ENCODE measurements at regions not wholly inside any gene's neighbourhood (a gene's known extent, or its start where the extent isn't known, plus 50 kb on each side); places are given as distances from the start of the nearest gene placed in this dataset.

- Mint-ChIP-seq H3K9me3 (no peaks in the 10 kb centered on the region), H3K4me1 (no peaks in the 10 kb centered on the region), H3K4me3 (no peak overlapping the region), H3K36me3 (no peaks in the 10 kb centered on the region), H3K27ac (no peak overlapping the region), H3K27me3 (peaks cover 0 to 6% of the 10 kb centered on the region in 2 donors)
- peaks cover 0 to 2% of the 10 kb centered on the region in 2 experiments for H3K27me3 ChIP-seq (replicated peaks in 1 of 2; ENCODE audit: control insufficient read depth in 2 of 2, extremely low read depth in 1 of 2, insufficient read depth in 2 of 2, low read length in 1 of 2)
- WGBS (ENCODE audit: insufficient coverage), result no CpG with 5 or more reads among the region's 2 CpGs
- no peaks in the 10 kb centered on the region for H3K9me3 ChIP-seq
- CTCF ChIA-PET, result no interaction called here
- no peak overlapping the region for H3K4me3 ChIP-seq (ENCODE audit: control insufficient read depth in 1 of 2, extremely low read depth in 1 of 2, low read length in 1 of 2)
- DNase-seq, result no peak
- POLR2A ChIA-PET, result interaction anchor here in 1 of 2 donors (0.6 kb wide), 1 partner anchor 490 kb away, joined by 5 read pairs; no protein-coding TSS in a partner anchor
- no peak overlapping the region for H3K27ac ChIP-seq (ENCODE audit: low read length)
- H3K36me3 ChIP-seq (ENCODE audit: control insufficient read depth in 2 of 2, extremely low read depth in 1 of 2, insufficient read depth in 1 of 2, low read length in 1 of 2), result no peaks in the 10 kb centered on the region
- no peak for ATAC-seq (replicated peaks in 1 of 4)
- no peaks in the 10 kb centered on the region for H3K4me1 ChIP-seq (ENCODE audit: control insufficient read depth in 1 of 2, extremely low read depth in 1 of 2, insufficient read depth in 2 of 2, low read length in 2 of 2)
Measured at GRCh38 chr3:59191651-59192050, 141.8 kb upstream of the CFAP20DC start.

GRCh38 chr3:59189939-59190338 is 140.1 kb upstream of the CFAP20DC start:
- Mint-ChIP-seq H3K27ac (no peak overlapping the region), H3K4me3 (no peak overlapping the region), H3K4me1 (no peaks in the 10 kb centered on the region), H3K36me3 (no peaks in the 10 kb centered on the region), H3K9me3 (no peaks in the 10 kb centered on the region), H3K27me3 (peaks cover 0 to 4% of the 10 kb centered on the region in 2 donors)
- H3K4me1 ChIP-seq (ENCODE audit: control insufficient read depth in 1 of 2, extremely low read depth in 1 of 2, insufficient read depth in 2 of 2, low read length in 2 of 2), result no peaks in the 10 kb centered on the region
- WGBS (ENCODE audit: insufficient coverage), result 89% methylated on average over 3 of the region's 5 CpGs
- no peak overlapping the region for H3K27ac ChIP-seq (ENCODE audit: low read length)
- H3K4me3 ChIP-seq (ENCODE audit: control insufficient read depth in 1 of 2, extremely low read depth in 1 of 2, low read length in 1 of 2), result no peak overlapping the region
- peaks cover 0 to 2% of the 10 kb centered on the region in 2 experiments for H3K27me3 ChIP-seq (replicated peaks in 1 of 2; ENCODE audit: control insufficient read depth in 2 of 2, extremely low read depth in 1 of 2, insufficient read depth in 2 of 2, low read length in 1 of 2)
- DNase-seq, result no peak
- POLR2A ChIA-PET, result no interaction called here
- no peaks in the 10 kb centered on the region for H3K36me3 ChIP-seq (ENCODE audit: control insufficient read depth in 2 of 2, extremely low read depth in 1 of 2, insufficient read depth in 1 of 2, low read length in 1 of 2)
- no peak for ATAC-seq (replicated peaks in 1 of 4)
- no peaks in the 10 kb centered on the region for H3K9me3 ChIP-seq
- CTCF ChIA-PET, result no interaction called here

- Histone ChIP-seq H3K27ac (ENCODE audit: low read length) (no peak overlapping the region), H3K36me3 (ENCODE audit: control insufficient read depth in 2 of 2, extremely low read depth in 1 of 2, insufficient read depth in 1 of 2, low read length in 1 of 2) (no peaks in the 10 kb centered on the region), H3K4me3 (ENCODE audit: control insufficient read depth in 1 of 2, extremely low read depth in 1 of 2, low read length in 1 of 2) (no peak overlapping the region), H3K9me3 (no peaks in the 10 kb centered on the region), H3K27me3 (replicated peaks in 1 of 2; ENCODE audit: control insufficient read depth in 2 of 2, extremely low read depth in 1 of 2, insufficient read depth in 2 of 2, low read length in 1 of 2) (peaks cover 0 to 2% of the 10 kb centered on the region in 2 experiments), H3K4me1 (ENCODE audit: control insufficient read depth in 1 of 2, extremely low read depth in 1 of 2, insufficient read depth in 2 of 2, low read length in 2 of 2) (no peaks in the 10 kb centered on the region)
- WGBS (ENCODE audit: insufficient coverage), result 83% methylated on average over 1 of the region's 4 CpGs
- no peak for ATAC-seq (replicated peaks in 1 of 4)
- Mint-ChIP-seq H3K9me3 (no peaks in the 10 kb centered on the region), H3K36me3 (no peaks in the 10 kb centered on the region), H3K4me1 (no peaks in the 10 kb centered on the region), H3K27ac (no peak overlapping the region), H3K27me3 (peaks cover 0 to 4% of the 10 kb centered on the region in 2 donors), H3K4me3 (no peak overlapping the region)
- ChIA-PET POLR2A (no interaction called here), CTCF (no interaction called here)
- no peak for DNase-seq
Measured at GRCh38 chr3:59189526-59189925, 139.7 kb upstream of the CFAP20DC start.

DNA sequence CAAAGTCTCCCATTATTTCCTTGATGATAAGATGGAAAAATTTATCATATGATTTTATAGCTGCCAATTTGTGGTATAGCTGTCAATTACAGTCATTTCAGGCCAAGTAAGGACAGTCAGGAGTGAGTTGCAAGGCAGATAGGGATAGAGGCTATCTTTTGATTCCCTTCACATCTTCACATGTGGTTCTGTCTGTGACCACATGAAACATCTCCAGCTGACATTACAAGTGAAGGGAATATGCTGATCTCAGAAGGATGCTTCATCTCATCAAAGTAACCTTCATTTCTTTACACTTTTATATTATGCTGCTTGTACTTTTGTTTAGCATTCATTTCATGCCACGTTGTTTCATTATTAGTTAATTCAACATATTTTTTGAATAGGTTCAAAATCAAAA is 136.9 kb upstream of the CFAP20DC start:
- no CpG with 5 or more reads among the region's 1 CpG for WGBS (ENCODE audit: insufficient coverage)
- Mint-ChIP-seq H3K4me3 (no peak overlapping the region), H3K4me1 (no peaks in the 10 kb centered on the region), H3K27me3 (peaks cover 0 to 4% of the 10 kb centered on the region in 2 donors), H3K9me3 (no peaks in the 10 kb centered on the region), H3K36me3 (no peaks in the 10 kb centered on the region), H3K27ac (no peak overlapping the region)
- no peak for DNase-seq
- Histone ChIP-seq H3K36me3 (ENCODE audit: control insufficient read depth in 2 of 2, extremely low read depth in 1 of 2, insufficient read depth in 1 of 2, low read length in 1 of 2) (no peaks in the 10 kb centered on the region), H3K4me3 (ENCODE audit: control insufficient read depth in 1 of 2, extremely low read depth in 1 of 2, low read length in 1 of 2) (no peak overlapping the region), H3K27ac (ENCODE audit: low read length) (no peak overlapping the region), H3K27me3 (replicated peaks in 1 of 2; ENCODE audit: control insufficient read depth in 2 of 2, extremely low read depth in 1 of 2, insufficient read depth in 2 of 2, low read length in 1 of 2) (peaks cover 0 to 2% of the 10 kb centered on the region in 2 experiments), H3K9me3 (no peaks in the 10 kb centered on the region), H3K4me1 (ENCODE audit: control insufficient read depth in 1 of 2, extremely low read depth in 1 of 2, insufficient read depth in 2 of 2, low read length in 2 of 2) (no peaks in the 10 kb centered on the region)
- ChIA-PET CTCF (no interaction called here), POLR2A (no interaction called here)
- ATAC-seq (replicated peaks in 1 of 4), result no peak

DNA sequence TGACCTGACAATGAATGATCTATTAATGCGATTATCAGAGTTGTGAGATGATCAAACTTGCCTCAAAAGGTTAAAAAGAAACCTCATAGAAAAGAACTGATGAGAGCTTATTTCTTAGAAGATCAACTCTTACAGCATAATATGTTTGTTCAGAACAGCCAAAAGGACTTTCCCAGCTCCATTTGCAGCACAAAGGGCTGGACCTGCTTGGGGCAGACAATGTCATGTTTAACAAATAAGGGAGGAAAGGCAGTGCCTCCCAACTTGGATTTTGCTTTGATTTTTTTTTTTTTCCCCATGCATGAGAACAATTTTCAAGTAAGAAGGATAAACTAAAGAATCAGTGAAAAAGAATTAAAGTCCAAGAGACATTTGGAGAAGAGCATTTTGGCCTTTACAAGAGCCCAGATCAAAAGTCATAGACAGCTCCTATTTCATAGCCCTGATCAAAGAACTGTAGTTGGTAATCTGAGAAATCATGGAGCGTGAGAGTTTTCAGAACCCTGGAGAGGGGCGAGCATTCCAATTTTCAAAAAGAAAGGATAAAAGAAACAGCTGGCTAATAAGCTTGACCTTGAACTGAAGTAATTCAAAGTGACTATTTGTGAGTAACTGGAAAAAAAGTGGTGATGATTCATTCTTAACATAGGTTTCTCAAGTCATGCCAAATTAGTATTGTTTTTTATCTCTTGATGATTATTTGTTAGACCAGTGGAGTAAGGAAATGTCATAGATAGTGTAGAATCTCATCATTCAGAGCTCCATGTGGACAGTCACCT is 136.0 kb upstream of the CFAP20DC start:
- Mint-ChIP-seq H3K27ac (no peak overlapping the region), H3K4me1 (no peaks in the 10 kb centered on the region), H3K9me3 (no peaks in the 10 kb centered on the region), H3K4me3 (no peak overlapping the region), H3K36me3 (no peaks in the 10 kb centered on the region), H3K27me3 (peaks cover 0 to 4% of the 10 kb centered on the region in 2 donors)
- WGBS (ENCODE audit: insufficient coverage), result no CpG with 5 or more reads among the region's 3 CpGs
- peaks cover 0 to 2% of the 10 kb centered on the region in 2 experiments for H3K27me3 ChIP-seq (replicated peaks in 1 of 2; ENCODE audit: control insufficient read depth in 2 of 2, extremely low read depth in 1 of 2, insufficient read depth in 2 of 2, low read length in 1 of 2)
- no peak overlapping the region for H3K4me3 ChIP-seq (ENCODE audit: control insufficient read depth in 1 of 2, extremely low read depth in 1 of 2, low read length in 1 of 2)
- H3K9me3 ChIP-seq, result no peaks in the 10 kb centered on the region
- ChIA-PET CTCF (no interaction called here), POLR2A (no interaction called here)
- DNase-seq (no peak), ATAC-seq (replicated peaks in 1 of 4) (no peak)
- H3K36me3 ChIP-seq (ENCODE audit: control insufficient read depth in 2 of 2, extremely low read depth in 1 of 2, insufficient read depth in 1 of 2, low read length in 1 of 2), result no peaks in the 10 kb centered on the region
- no peaks in the 10 kb centered on the region for H3K4me1 ChIP-seq (ENCODE audit: control insufficient read depth in 1 of 2, extremely low read depth in 1 of 2, insufficient read depth in 2 of 2, low read length in 2 of 2)
- no peak overlapping the region for H3K27ac ChIP-seq (ENCODE audit: low read length)

GRCh38 chr3:59180006-59180405 is 130.2 kb upstream of the CFAP20DC start:
- Histone ChIP-seq H3K4me3 (ENCODE audit: control insufficient read depth in 1 of 2, extremely low read depth in 1 of 2, low read length in 1 of 2) (no peak overlapping the region), H3K4me1 (ENCODE audit: control insufficient read depth in 1 of 2, extremely low read depth in 1 of 2, insufficient read depth in 2 of 2, low read length in 2 of 2) (no peaks in the 10 kb centered on the region), H3K9me3 (no peaks in the 10 kb centered on the region), H3K27me3 (replicated peaks in 1 of 2; ENCODE audit: control insufficient read depth in 2 of 2, extremely low read depth in 1 of 2, insufficient read depth in 2 of 2, low read length in 1 of 2) (no peaks in the 10 kb centered on the region), H3K27ac (ENCODE audit: low read length) (no peak overlapping the region), H3K36me3 (ENCODE audit: control insufficient read depth in 2 of 2, extremely low read depth in 1 of 2, insufficient read depth in 1 of 2, low read length in 1 of 2) (no peaks in the 10 kb centered on the region)
- Mint-ChIP-seq H3K27ac (no peak overlapping the region), H3K4me3 (no peak overlapping the region), H3K4me1 (no peaks in the 10 kb centered on the region), H3K36me3 (no peaks in the 10 kb centered on the region), H3K9me3 (no peaks in the 10 kb centered on the region), H3K27me3 (peaks cover 6 to 10% of the 10 kb centered on the region in 2 donors)
- ATAC-seq (replicated peaks in 1 of 4) (no peak), DNase-seq (no peak)
- ChIA-PET CTCF (no interaction called here), POLR2A (no interaction called here)
- no CpG with 5 or more reads among the region's 3 CpGs for WGBS (ENCODE audit: insufficient coverage)

DNA sequence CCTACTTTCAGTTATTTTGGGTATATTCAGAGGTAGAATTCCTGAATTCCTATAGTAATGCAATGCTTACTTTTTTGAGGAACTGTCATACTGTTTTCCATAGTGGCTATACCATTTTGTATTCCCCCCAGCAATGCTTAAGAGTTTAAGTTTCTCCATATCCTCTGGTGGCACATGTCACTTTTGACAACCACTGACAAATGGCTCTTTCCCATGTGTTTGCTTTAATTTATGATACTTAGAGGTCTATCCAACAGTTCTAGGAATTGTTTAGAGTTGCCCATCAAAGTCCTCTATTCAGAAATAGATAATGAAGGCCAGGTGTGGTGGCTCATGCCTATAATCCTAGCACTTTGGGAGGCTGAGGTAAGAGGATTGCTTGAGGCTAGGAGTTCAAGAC is 128.9 kb upstream of the CFAP20DC start:
- no peak overlapping the region for H3K27ac Mint-ChIP-seq
- DNase-seq (no peak), ATAC-seq (replicated peaks in 1 of 4) (no peak)
- H3K27me3 Mint-ChIP-seq, result peaks cover 6 to 14% of the 10 kb centered on the region in 2 donors
- Histone ChIP-seq H3K4me1 (ENCODE audit: control insufficient read depth in 1 of 2, extremely low read depth in 1 of 2, insufficient read depth in 2 of 2, low read length in 2 of 2) (no peaks in the 10 kb centered on the region), H3K36me3 (ENCODE audit: control insufficient read depth in 2 of 2, extremely low read depth in 1 of 2, insufficient read depth in 1 of 2, low read length in 1 of 2) (no peaks in the 10 kb centered on the region), H3K27ac (ENCODE audit: low read length) (no peak overlapping the region), H3K4me3 (ENCODE audit: control insufficient read depth in 1 of 2, extremely low read depth in 1 of 2, low read length in 1 of 2) (no peak overlapping the region), H3K9me3 (no peaks in the 10 kb centered on the region), H3K27me3 (replicated peaks in 1 of 2; ENCODE audit: control insufficient read depth in 2 of 2, extremely low read depth in 1 of 2, insufficient read depth in 2 of 2, low read length in 1 of 2) (no peaks in the 10 kb centered on the region)
- CTCF ChIA-PET, result no interaction called here
- no peaks in the 10 kb centered on the region for H3K4me1 Mint-ChIP-seq
- no peaks in the 10 kb centered on the region for H3K36me3 Mint-ChIP-seq
- POLR2A ChIA-PET, result interaction anchor here in 1 of 2 donors (0.8 kb wide), 1 partner anchor 12 kb away, joined by 5 read pairs; no protein-coding TSS in a partner anchor
- no peak overlapping the region for H3K4me3 Mint-ChIP-seq
- no peaks in the 10 kb centered on the region for H3K9me3 Mint-ChIP-seq
